H9 (cell line): ENCODE measurements at regions not wholly inside any gene's neighbourhood (a gene's known extent, or its start where the extent isn't known, plus 50 kb on each side); places are given as distances from the start of the nearest gene placed in this dataset.

Experiments
- DNase-seq: peaks from one replicate; pipeline ENCODE4 v3.0.0-alpha.2; 2017
- H2AFZ ChIP-seq: one replicate; pipeline ENCODE4 v1.6.1; 2013; ENCODE audit warnings: mild to moderate bottlenecking, low read length, control low read depth, moderate library complexity
- H2AK5ac ChIP-seq: 2 replicates; pipeline ENCODE4 v1.6.1; 2013; ENCODE audit warnings: low read length, control low read depth, mixed read lengths; ENCODE audit not compliant: insufficient read length
- H2BK120ac ChIP-seq: one replicate; pipeline ENCODE4 v1.6.1; 2013; ENCODE audit warnings: low read depth, mild to moderate bottlenecking, low read length, control low read depth, inconsistent platforms; ENCODE audit not compliant: poor library complexity, severe bottlenecking
- H2BK12ac ChIP-seq: 2 replicates; pipeline ENCODE4 v1.6.1; 2013; ENCODE audit warnings: low read length, control low read depth, mixed read lengths, low read depth; ENCODE audit not compliant: insufficient read length
- H2BK15ac ChIP-seq: 2 replicates; pipeline ENCODE4 v1.6.1; 2013; ENCODE audit warnings: low read depth, low read length, control low read depth
- H2BK20ac ChIP-seq: one replicate; pipeline ENCODE4 v1.6.1; 2013; ENCODE audit warnings: low read depth, mild to moderate bottlenecking, low read length, control low read depth, inconsistent platforms; ENCODE audit not compliant: poor library complexity, severe bottlenecking
- H2BK5ac ChIP-seq: 2 replicates; pipeline ENCODE4 v1.6.1; 2013; ENCODE audit warnings: low read length, control low read depth, mixed read lengths; ENCODE audit not compliant: insufficient read length
- H3K14ac ChIP-seq: 2 replicates; pipeline ENCODE4 v1.6.1; 2013; ENCODE audit warnings: low read length, control low read depth; ENCODE audit not compliant: insufficient read depth
- H3K18ac ChIP-seq: 2 replicates; pipeline ENCODE4 v1.6.1; 2013; ENCODE audit warnings: low read depth, mild to moderate bottlenecking, mixed read lengths, low read length, control low read depth; ENCODE audit not compliant: insufficient read length
- H3K23ac ChIP-seq: 2 replicates; pipeline ENCODE4 v1.6.1; 2013; ENCODE audit warnings: low read length, control low read depth, mixed read lengths, low read depth; ENCODE audit not compliant: insufficient read length
- H3K23me2 ChIP-seq: 2 replicates; pipeline ENCODE4 v1.6.1; 2013; ENCODE audit warnings: low read depth, mild to moderate bottlenecking, mixed read lengths, low read length, control low read depth; ENCODE audit not compliant: insufficient read length, poor library complexity, severe bottlenecking
- H3K27ac ChIP-seq: 2 replicates; pipeline ENCODE4 v1.5.1; 2013; ENCODE audit warnings: low read length, control low read depth, mixed read lengths, low read depth; ENCODE audit not compliant: insufficient read length
- H3K27me3 ChIP-seq: 2 replicates; pipeline ENCODE4 v1.6.1; 2013; ENCODE audit warnings: low read length, control low read depth, inconsistent platforms; ENCODE audit not compliant: insufficient read depth
- H3K4ac ChIP-seq: 2 replicates; pipeline ENCODE4 v1.6.1; 2013; ENCODE audit warnings: low read depth, mild to moderate bottlenecking, control low read depth, inconsistent platforms, low read length, moderate library complexity
- H3K4me1 ChIP-seq: 2 replicates; pipeline ENCODE4 v1.6.1; 2013; ENCODE audit warnings: low read length, control low read depth, inconsistent platforms; ENCODE audit not compliant: insufficient read depth
- H3K4me2 ChIP-seq: 2 replicates; pipeline ENCODE4 v1.6.1; 2013; ENCODE audit warnings: low read length, control low read depth, mixed read lengths; ENCODE audit not compliant: insufficient read length, insufficient read depth
- H3K56ac ChIP-seq: 2 replicates; pipeline ENCODE4 v1.6.1; 2013; ENCODE audit warnings: low read depth, mild to moderate bottlenecking, mixed read lengths, low read length, control low read depth; ENCODE audit not compliant: insufficient read length
- H3K79me1 ChIP-seq: 2 replicates; pipeline ENCODE4 v1.6.1; 2013; ENCODE audit warnings: low read depth, mild to moderate bottlenecking, moderate library complexity, low read length, control low read depth, inconsistent platforms; ENCODE audit not compliant: insufficient read depth, poor library complexity, severe bottlenecking
- H3K79me2 ChIP-seq: 2 replicates; pipeline ENCODE4 v1.6.1; 2013; ENCODE audit warnings: low read length, control low read depth, inconsistent platforms; ENCODE audit not compliant: insufficient read depth
- H3K9ac ChIP-seq: 2 replicates; pipeline ENCODE4 v1.6.1; 2013; ENCODE audit warnings: low read length, control low read depth, mixed read lengths; ENCODE audit not compliant: insufficient read length; ENCODE audit errors: extremely low read depth
- H3K9me3 ChIP-seq: one replicate; pipeline ENCODE4 v1.6.1; 2013; ENCODE audit warnings: low read depth, low read length, inconsistent platforms; ENCODE audit not compliant: control insufficient read depth
- H3T11ph ChIP-seq: one replicate; pipeline ENCODE4 v1.6.1; 2013; ENCODE audit warnings: mild to moderate bottlenecking, low read length, control low read depth, inconsistent platforms
- H4K20me1 ChIP-seq: one replicate; pipeline ENCODE4 v1.6.1; 2013; ENCODE audit not compliant: control insufficient read depth, insufficient read length, insufficient read depth
- H4K5ac ChIP-seq: 2 replicates; pipeline ENCODE4 v1.6.1; 2013; ENCODE audit warnings: low read depth, mild to moderate bottlenecking, mixed read lengths, low read length, control low read depth; ENCODE audit not compliant: insufficient read length
- H4K8ac ChIP-seq: replicated peaks from 2 replicates; pipeline ENCODE4 v1.6.1; 2013; ENCODE audit warnings: low read length, control low read depth, mixed read lengths, low read depth; ENCODE audit not compliant: insufficient read length
- H4K91ac ChIP-seq: 2 replicates; pipeline ENCODE4 v1.6.1; 2013; ENCODE audit warnings: low read depth, mild to moderate bottlenecking, moderate library complexity, mixed read lengths, low read length, control low read depth; ENCODE audit not compliant: insufficient read length
- H3K27ac Mint-ChIP-seq, 3 experiments: 2 replicates in 2 of 3; 3 replicates in 1 of 3; pipeline ENCODE4 v1.8.0; 2020 to 2021; ENCODE audit warnings: mixed read lengths in 3 of 3, mild to moderate bottlenecking in 1 of 3, moderate library complexity in 1 of 3
- H3K27me3 Mint-ChIP-seq: 2 replicates; pipeline ENCODE4 v1.8.0; 2021; ENCODE audit warnings: low read depth, mild to moderate bottlenecking, moderate library complexity, mixed read lengths
- H3K36me3 Mint-ChIP-seq, 3 experiments: 2 replicates in 2 of 3; 3 replicates in 1 of 3; pipeline ENCODE4 v1.8.0; 2020 to 2021; ENCODE audit warnings: low read depth in 3 of 3, mixed read lengths in 3 of 3; ENCODE audit not compliant: insufficient read depth in 1 of 3
- H3K4me1 Mint-ChIP-seq, 2 experiments: 2 replicates each; pipeline ENCODE4 v1.8.0; 2020; ENCODE audit warnings: mixed read lengths in 2 of 2
- H3K4me3 Mint-ChIP-seq, 2 experiments: 2 replicates in 1 of 2; 3 replicates in 1 of 2; pipeline ENCODE4 v1.8.0; 2020 to 2021; ENCODE audit warnings: mild to moderate bottlenecking in 2 of 2, mixed read lengths in 2 of 2, moderate library complexity in 1 of 2
- H3K9me3 Mint-ChIP-seq, 2 experiments: 2 replicates in 1 of 2; 3 replicates in 1 of 2; pipeline ENCODE4 v1.8.0; 2020; ENCODE audit warnings: mild to moderate bottlenecking in 2 of 2, mixed read lengths in 2 of 2, moderate library complexity in 1 of 2
- WGBS: extraction: QIAGEN DNeasy Blood & Tissue Kit; methylation state at CpG from one replicate; pipeline ENCODE4 v1.1.7; 2013; ENCODE audit warnings: missing lambda C conversion rate, low lambda C conversion rate, mixed read lengths; ENCODE audit not compliant: insufficient read length; ENCODE audit errors: extremely low coverage; 5-methylcytosine and 5-hydroxymethylcytosine counted together
- TF ChIP-seq, protein P1 (sequence below): fragments of 200-600 bp; sonication (generic); conservative IDR thresholded peaks from 3 replicates; pipeline ENCODE4 v1.8.0; 2021; ENCODE audit warnings: antibody characterized with exemption, mild to moderate bottlenecking

DNA sequence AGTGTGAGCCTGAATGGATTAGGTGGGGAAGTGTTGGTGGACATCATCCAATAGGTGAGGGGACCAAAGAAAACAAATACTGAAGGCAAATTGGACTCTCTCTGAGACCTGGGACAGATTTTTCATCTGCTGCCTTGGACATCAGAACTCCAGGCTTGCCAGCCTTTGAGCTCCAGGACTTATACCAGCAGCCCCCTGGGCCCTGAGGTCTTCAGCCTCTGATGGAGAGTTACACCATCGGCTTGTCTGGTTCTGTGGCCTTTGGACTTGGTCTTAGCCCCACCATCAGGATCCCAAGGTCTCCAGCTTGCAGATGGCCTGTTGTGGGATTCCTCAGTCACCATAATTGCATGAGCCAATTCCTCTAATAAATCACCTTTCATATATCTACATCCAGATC is 80.8 kb upstream of the SLC8A3 start:
- no peaks in the 10 kb centered on the region for H3K9me3 ChIP-seq
- H3K27me3 Mint-ChIP-seq, result no peaks in the 10 kb centered on the region
- TF ChIP-seq, protein P1, sequence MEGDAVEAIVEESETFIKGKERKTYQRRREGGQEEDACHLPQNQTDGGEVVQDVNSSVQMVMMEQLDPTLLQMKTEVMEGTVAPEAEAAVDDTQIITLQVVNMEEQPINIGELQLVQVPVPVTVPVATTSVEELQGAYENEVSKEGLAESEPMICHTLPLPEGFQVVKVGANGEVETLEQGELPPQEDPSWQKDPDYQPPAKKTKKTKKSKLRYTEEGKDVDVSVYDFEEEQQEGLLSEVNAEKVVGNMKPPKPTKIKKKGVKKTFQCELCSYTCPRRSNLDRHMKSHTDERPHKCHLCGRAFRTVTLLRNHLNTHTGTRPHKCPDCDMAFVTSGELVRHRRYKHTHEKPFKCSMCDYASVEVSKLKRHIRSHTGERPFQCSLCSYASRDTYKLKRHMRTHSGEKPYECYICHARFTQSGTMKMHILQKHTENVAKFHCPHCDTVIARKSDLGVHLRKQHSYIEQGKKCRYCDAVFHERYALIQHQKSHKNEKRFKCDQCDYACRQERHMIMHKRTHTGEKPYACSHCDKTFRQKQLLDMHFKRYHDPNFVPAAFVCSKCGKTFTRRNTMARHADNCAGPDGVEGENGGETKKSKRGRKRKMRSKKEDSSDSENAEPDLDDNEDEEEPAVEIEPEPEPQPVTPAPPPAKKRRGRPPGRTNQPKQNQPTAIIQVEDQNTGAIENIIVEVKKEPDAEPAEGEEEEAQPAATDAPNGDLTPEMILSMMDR, result no peak

More for the DNA sequence above, 80.8 kb upstream of the SLC8A3 start:
- Mint-ChIP-seq H3K27ac (no peak overlapping the region), H3K4me1 (peaks cover 4 to 8% of the 10 kb centered on the region in 2 experiments), H3K4me3 (no peak overlapping the region), H3K9me3 (no peaks in the 10 kb centered on the region; a peak in 1 of 5 replicates), H3K36me3 (no peaks in the 10 kb centered on the region)
- Histone ChIP-seq H3K79me2 (no peaks in the 10 kb centered on the region), H3K4me2 (no peak overlapping the region), H3K79me1 (no peaks in the 10 kb centered on the region), H3K23ac (no peak overlapping the region), H3K4me1 (no peaks in the 10 kb centered on the region), H4K20me1 (no peaks in the 10 kb centered on the region), H4K5ac (no peak overlapping the region), H3K27ac (no peak overlapping the region), H3T11ph (no peak overlapping the region), H3K23me2 (no peaks in the 10 kb centered on the region), H3K4ac (no peak overlapping the region), H2BK15ac (no peak overlapping the region), H2BK120ac (no peak overlapping the region), H3K27me3 (no peaks in the 10 kb centered on the region), H3K9ac (no peak overlapping the region), H2BK20ac (no peak overlapping the region), H2BK12ac (no peak overlapping the region), H2AK5ac (no peak overlapping the region), H4K8ac (no peak overlapping the region), H2AFZ (no peak overlapping the region), H2BK5ac (no peak overlapping the region), H4K91ac (no peak overlapping the region), H3K18ac (no peak overlapping the region), H3K14ac (no peak overlapping the region), H3K56ac (no peak overlapping the region)
- no peak for DNase-seq
- no CpG with 5 or more reads among the region's 1 CpG for WGBS
